IMR-90 (cell line): ENCODE measurements at regions not wholly inside any gene's neighbourhood (a gene's known extent, or its start where the extent isn't known, plus 50 kb on each side); places are given as distances from the start of the nearest gene placed in this dataset.

Experiments used
- ATAC-seq: fragments of 200-7000 bp; cut with Tn5 transposase; 2 replicates; pipeline ENCODE4 v1.9.1; 2020; ENCODE audit warnings: low read depth, mild to moderate bottlenecking, moderate library complexity
- BruUV-seq: library from RNA; stranded (reverse); fragments of 400-500 nt; replicated peaks from 2 replicates; lab custom pipeline; 2021; lab: Mats Ljungman, UMichigan
- CTCF ChIA-PET: fragments of 300-600 bp; formaldehyde crosslinking; extraction: SDS; loops from one replicate; lab custom pipeline; 2021; ENCODE audit warnings: antibody characterized with exemption; lab: Yijun Ruan, JAX
- POLR2A ChIA-PET: fragments of 300-600 bp; sonication (Branson Sonifier 250); formaldehyde crosslinking; loops from one replicate; lab custom pipeline; 2022; ENCODE audit warnings: antibody characterized with exemption; ENCODE audit not compliant: unreplicated experiment; lab: Charles Lee
- DNase-seq: peaks from one replicate; pipeline ENCODE4 v3.0.0; 2013
- H2AFZ ChIP-seq: replicated peaks from 2 replicates; pipeline ENCODE3; 2013; ENCODE audit warnings: low read length, mild to moderate bottlenecking; ENCODE audit not compliant: poor library complexity
- H2AK5ac ChIP-seq: 2 replicates; pipeline ENCODE4 v1.6.1; 2013; ENCODE audit warnings: low read depth, low read length, inconsistent platforms
- H2AK9ac ChIP-seq: replicated peaks from 2 replicates; pipeline ENCODE3; 2013; ENCODE audit warnings: mild to moderate bottlenecking, low read depth, low read length, moderate library complexity; ENCODE audit not compliant: poor library complexity
- H2BK120ac ChIP-seq: 2 replicates; pipeline ENCODE4 v1.6.1; 2013; ENCODE audit warnings: low read depth, low read length, inconsistent platforms
- H2BK15ac ChIP-seq: 3 replicates; pipeline ENCODE4 v1.6.1; 2013; ENCODE audit warnings: low read depth, low read length, inconsistent platforms
- H2BK20ac ChIP-seq: 2 replicates; pipeline ENCODE4 v1.6.1; 2013; ENCODE audit warnings: low read depth, mild to moderate bottlenecking, inconsistent platforms, low read length, moderate library complexity
- H2BK5ac ChIP-seq: 2 replicates; pipeline ENCODE4 v1.6.1; 2013; ENCODE audit warnings: mild to moderate bottlenecking, low read depth, low read length, inconsistent platforms; ENCODE audit not compliant: poor library complexity, severe bottlenecking
- H3K14ac ChIP-seq: replicated peaks from 2 replicates; pipeline ENCODE4 v1.6.1; 2013; ENCODE audit warnings: low read depth, low read length, inconsistent platforms
- H3K18ac ChIP-seq: 2 replicates; pipeline ENCODE4 v1.6.1; 2013; ENCODE audit warnings: low read depth, low read length, control low read depth
- H3K23ac ChIP-seq: 2 replicates; pipeline ENCODE4 v1.6.1; 2013; ENCODE audit warnings: low read depth, low read length, inconsistent platforms
- H3K27ac ChIP-seq: 2 replicates; pipeline ENCODE4 v1.5.1; 2013; ENCODE audit warnings: mild to moderate bottlenecking, control low read depth, low read length; ENCODE audit not compliant: insufficient read depth
- H3K27me3 ChIP-seq: 2 replicates; pipeline ENCODE4 v1.6.1; 2013; ENCODE audit warnings: low read length; ENCODE audit not compliant: control insufficient read depth, insufficient read depth
- H3K36me3 ChIP-seq: 2 replicates; pipeline ENCODE4 v1.6.1; 2013; ENCODE audit warnings: low read length, mixed read lengths; ENCODE audit not compliant: control insufficient read depth, insufficient read depth
- H3K4ac ChIP-seq: 2 replicates; pipeline ENCODE4 v1.6.1; 2013; ENCODE audit warnings: low read depth, low read length, inconsistent platforms
- H3K4me1 ChIP-seq: 2 replicates; pipeline ENCODE4 v1.6.1; 2013; ENCODE audit warnings: low read length, mixed read lengths; ENCODE audit not compliant: control insufficient read depth, insufficient read depth
- H3K4me2 ChIP-seq: 2 replicates; pipeline ENCODE4 v1.6.1; 2013; ENCODE audit warnings: low read depth, mild to moderate bottlenecking, control low read depth, low read length, moderate library complexity
- H3K4me3 ChIP-seq: 2 replicates; pipeline ENCODE4 v1.5.1; 2013; ENCODE audit warnings: low read depth, mild to moderate bottlenecking, control low read depth, low read length, moderate library complexity; ENCODE audit not compliant: insufficient read depth
- H3K56ac ChIP-seq: 2 replicates; pipeline ENCODE4 v1.6.1; 2013; ENCODE audit warnings: low read length, inconsistent platforms; ENCODE audit not compliant: insufficient read depth; ENCODE audit errors: extremely low read depth
- H3K79me1 ChIP-seq, 2 experiments: 2 replicates each; pipeline ENCODE4 v1.6.1; 2013; ENCODE audit warnings: low read length in 2 of 2, inconsistent platforms in 1 of 2, low read depth in 1 of 2
- H3K9ac ChIP-seq: 2 replicates; pipeline ENCODE4 v1.6.1; 2013; ENCODE audit warnings: low read depth, low read length, control low read depth
- H3K9me1 ChIP-seq: 2 replicates; pipeline ENCODE4 v1.6.1; 2013; ENCODE audit warnings: low read length, inconsistent platforms; ENCODE audit not compliant: insufficient read depth
- H3K9me3 ChIP-seq: 2 replicates; pipeline ENCODE4 v1.6.1; 2013; ENCODE audit warnings: low read length; ENCODE audit not compliant: control insufficient read depth, insufficient read depth
- H4K20me1 ChIP-seq: 2 replicates; pipeline ENCODE4 v1.6.1; 2013; ENCODE audit warnings: low read length, inconsistent platforms; ENCODE audit not compliant: insufficient read depth
- H4K5ac ChIP-seq: 2 replicates; pipeline ENCODE4 v1.6.1; 2013; ENCODE audit warnings: mild to moderate bottlenecking, low read depth, low read length, control low read depth
- H4K8ac ChIP-seq, 2 experiments: 2 replicates each; pipeline ENCODE4 v1.6.1; 2013; ENCODE audit warnings: low read depth in 2 of 2, low read length in 2 of 2, control low read depth in 1 of 2, inconsistent platforms in 1 of 2
- H4K91ac ChIP-seq: 2 replicates; pipeline ENCODE4 v1.6.1; 2013; ENCODE audit warnings: low read depth, low read length, inconsistent platforms; ENCODE audit not compliant: insufficient read depth
- BHLHE40 ChIP-seq: fragments of 150-350 bp; IDR thresholded peaks from 2 replicates; pipeline ENCODE4 v1.6.1; 2016; ENCODE audit warnings: mild to moderate bottlenecking, low read depth, low read length
- CEBPB ChIP-seq: IDR thresholded peaks from 2 replicates; pipeline ENCODE4 v1.6.1; 2012; ENCODE audit warnings: low read depth, low read length, improper control_type of control experiment
- CHD1 ChIP-seq: IDR thresholded peaks from 2 replicates; pipeline ENCODE4 v1.6.1; 2012; ENCODE audit warnings: low read depth, low read length, improper control_type of control experiment
- CTCF ChIP-seq: conservative IDR thresholded peaks from 2 replicates; pipeline ENCODE4 v1.5.1; 2012; ENCODE audit warnings: mild to moderate bottlenecking, low read depth, low read length, improper control_type of control experiment
- ELK1 ChIP-seq: fragments of 150-350 bp; IDR thresholded peaks from 2 replicates; pipeline ENCODE4 v1.6.1; 2016; ENCODE audit warnings: low read depth, mild to moderate bottlenecking, low read length, moderate library complexity, borderline replicate concordance
- FOS ChIP-seq: fragments of 150-350 bp; IDR thresholded peaks from 2 replicates; pipeline ENCODE4 v1.6.1; 2016; ENCODE audit warnings: low read depth, low read length
- MAFK ChIP-seq: IDR thresholded peaks from 2 replicates; pipeline ENCODE4 v1.6.1; 2012; ENCODE audit warnings: low read depth, low read length, improper control_type of control experiment
- MAZ ChIP-seq: IDR thresholded peaks from 2 replicates; pipeline ENCODE4 v1.6.1; 2012; ENCODE audit warnings: low read depth, mild to moderate bottlenecking, low read length, improper control_type of control experiment, moderate library complexity, borderline replicate concordance
- MXI1 ChIP-seq: IDR thresholded peaks from 2 replicates; pipeline ENCODE4 v1.6.1; 2012; ENCODE audit warnings: low read depth, mild to moderate bottlenecking, low read length, moderate library complexity, borderline replicate concordance
- NFE2L2 ChIP-seq: fragments of 150-350 bp; IDR thresholded peaks from 2 replicates; pipeline ENCODE4 v1.6.1; 2016; ENCODE audit warnings: low read depth, mild to moderate bottlenecking, low read length
- POLR2A ChIP-seq: IDR thresholded peaks from 2 replicates; pipeline ENCODE4 v1.6.1; 2012; ENCODE audit warnings: mild to moderate bottlenecking, low read depth, low read length
- RAD21 ChIP-seq: IDR thresholded peaks from 2 replicates; pipeline ENCODE4 v1.6.1; 2012; ENCODE audit warnings: low read length, improper control_type of control experiment
- RCOR1 ChIP-seq: IDR thresholded peaks from 2 replicates; pipeline ENCODE4 v1.6.1; 2012; ENCODE audit warnings: mild to moderate bottlenecking, low read length, improper control_type of control experiment; ENCODE audit not compliant: insufficient replicate concordance
- RFX5 ChIP-seq: IDR thresholded peaks from 2 replicates; pipeline ENCODE4 v1.8.0; 2012; ENCODE audit warnings: low read depth, mild to moderate bottlenecking, low read length, moderate library complexity
- SMC3 ChIP-seq: fragments of 150-350 bp; IDR thresholded peaks from 2 replicates; pipeline ENCODE4 v1.6.1; 2016; ENCODE audit warnings: low read depth, mild to moderate bottlenecking, antibody characterized with exemption, low read length, moderate library complexity
- USF2 ChIP-seq: fragments of 150-350 bp; IDR thresholded peaks from 2 replicates; pipeline ENCODE4 v1.6.1; 2017; ENCODE audit warnings: mild to moderate bottlenecking, antibody characterized with exemption, low read length, low read depth
- WGBS, 2 experiments: methylation state at CpG; one replicate each; pipeline versions ENCODE4 v1.1.5 to v1.1.7; 2013; ENCODE audit warnings: missing lambda C conversion rate in 2 of 2; ENCODE audit not compliant: insufficient read length in 1 of 2; ENCODE audit errors: extremely low coverage in 2 of 2; 5-methylcytosine and 5-hydroxymethylcytosine counted together
- dilution Hi-C: fragments of 300-500 bp; cut with HindIII; formaldehyde crosslinking; loops from one replicate; pipeline ENCODE4 v1.14.3; 2018; ENCODE audit warnings: low sequenced_read_pairs; ENCODE audit not compliant: unreplicated experiment
- in situ Hi-C: fragments of 300-500 bp; cut with MboI; formaldehyde crosslinking; loops from 3 replicates; pipeline ENCODE4 v1.14.3; 2019; ENCODE audit warnings: low sequenced_read_pairs, inconsistent platforms, mixed read lengths
- intact Hi-C: fragments of 100-400 bp; cut with micrococcal nuclease; formaldehyde crosslinking; loops from 2 replicates; pipeline ENCODE4 v1.10.0; 2022

- no peak overlapping the region for H4K5ac ChIP-seq
- H3K4me3 ChIP-seq: no peak overlapping the region
- H2BK120ac ChIP-seq: no peak overlapping the region
- H2BK15ac ChIP-seq: no peak overlapping the region
- H3K56ac ChIP-seq: no peak overlapping the region
- WGBS, 2 experiments: no CpG with 5 or more reads among the region's 1 CpG
- H2AK5ac ChIP-seq: no peak overlapping the region
- no peak for TF ChIP-seq RFX5
- no peak for TF ChIP-seq SMC3
- no peak for TF ChIP-seq POLR2A
- no peak for TF ChIP-seq MAZ
- TF ChIP-seq USF2: no peak
- no peak for TF ChIP-seq RCOR1
- no peak for TF ChIP-seq RAD21
- TF ChIP-seq FOS: no peak
- no peak for TF ChIP-seq MAFK
- TF ChIP-seq BHLHE40: no peak
- no peak for TF ChIP-seq MXI1
- TF ChIP-seq CHD1: no peak
- no peak for TF ChIP-seq CEBPB
- no peak for TF ChIP-seq NFE2L2
- no peak for TF ChIP-seq CTCF
- no peak for TF ChIP-seq ELK1
- H3K18ac ChIP-seq: no peak overlapping the region
- no peak overlapping the region for H4K91ac ChIP-seq
- H3K4me2 ChIP-seq: no peak overlapping the region
- H3K27ac ChIP-seq: no peak overlapping the region
- no peak overlapping the region for H4K8ac ChIP-seq
- intact Hi-C loops (no loop called here), in situ Hi-C loops (no loop called here), dilution Hi-C loops (no loop called here)
- no TSS peak for BruUV-seq
- peaks cover 3% of the 10 kb centered on the region; the same call in 1 of the 2 replicates for H3K9me3 ChIP-seq
- H4K20me1 ChIP-seq: no peaks in the 10 kb centered on the region
- H3K23ac ChIP-seq: no peak overlapping the region
- no peak overlapping the region for H2AK9ac ChIP-seq
- no peak overlapping the region for H3K4ac ChIP-seq
- CTCF ChIA-PET: no interaction called here
- H3K4me1 ChIP-seq: no peaks in the 10 kb centered on the region
- no peak for ATAC-seq
- H2BK5ac ChIP-seq: no peak overlapping the region
- no peaks in the 10 kb centered on the region for H3K79me1 ChIP-seq
- no peak overlapping the region for H3K9ac ChIP-seq
- H3K36me3 ChIP-seq: no peaks in the 10 kb centered on the region
- no peak overlapping the region for H2AFZ ChIP-seq
- H3K27me3 ChIP-seq: no peaks in the 10 kb centered on the region
- H3K9me1 ChIP-seq: no peaks in the 10 kb centered on the region
- H2BK20ac ChIP-seq: no peak overlapping the region
- no peak for DNase-seq
- no peak overlapping the region for H3K14ac ChIP-seq
- POLR2A ChIA-PET: no interaction called here
These were observed 66.7 kb upstream of the PRDM9 start for GRCh38 chr5:23440703-23441102.
